ENCODE measurements at regions not wholly inside any gene's neighbourhood (a gene's known extent, or its start where the extent isn't known, plus 50 kb on each side); places are given as distances from the start of the nearest gene placed in this dataset.

DNA sequence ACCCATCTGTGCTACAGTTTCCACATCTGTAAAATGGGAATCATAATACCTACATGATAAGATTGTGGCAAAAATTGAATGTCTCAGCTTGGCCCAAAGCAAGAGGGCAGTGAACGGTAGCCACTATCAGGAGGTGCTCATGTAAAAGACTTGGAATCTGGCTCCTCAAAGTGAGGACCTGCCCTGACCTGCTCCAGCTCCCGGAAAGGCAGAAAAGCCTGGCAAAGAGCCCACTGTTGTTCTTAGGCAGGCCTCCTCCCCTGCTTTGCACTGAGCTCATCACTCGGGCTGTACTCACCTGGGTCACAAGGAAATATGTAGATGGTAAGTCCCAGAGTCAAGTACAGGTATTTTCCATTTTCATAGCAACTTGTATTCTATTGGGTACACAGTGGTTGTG, 250.7 kb upstream of the TBL1XR1 start:
- intact Hi-C loops (cut with micrococcal nuclease; ENCODE audit: unreplicated experiment) (no loop called here), in situ Hi-C loops (cut with HindIII; ENCODE audit: extremely low pct_ligation_motif_present, low pct_unique_long_range_greater_than_20kb) (loop anchor here (25.0 kb wide), 1 partner anchor 936 kb away; no protein-coding TSS in a partner anchor)
- ATAC-seq (no peak), FAIRE-seq (no peak), DNase-seq (ENCODE audit: low spot score) (no peak)
- H4K20me1 ChIP-seq (ENCODE audit: insufficient read depth, low read length) = no peaks in the 10 kb centered on the region
- WGBS (ENCODE audit: low lambda C conversion rate) = 13% methylated on average over 3 of the region's 3 CpGs
- H3K4me1 ChIP-seq (ENCODE audit: insufficient read depth, low read length) = peaks cover 30% of the 10 kb centered on the region
- no peaks in the 10 kb centered on the region for H3K9me3 ChIP-seq (ENCODE audit: low read length)
- no peaks in the 10 kb centered on the region for H3K36me3 ChIP-seq (replicated peaks in 1 of 2; ENCODE audit: control insufficient read depth in 1 of 2, insufficient read depth in 2 of 2, low read length in 2 of 2)
- H2AFZ ChIP-seq (ENCODE audit: low read length) = no peak overlapping the region
- no peak overlapping the region for H3K9ac ChIP-seq (ENCODE audit: insufficient read depth, low read depth, low read length)
- no peaks in the 10 kb centered on the region for H3K27me3 ChIP-seq (ENCODE audit: control insufficient read depth in 1 of 2, insufficient read depth in 2 of 2, low read length in 2 of 2)
- no peak overlapping the region for H3K4me3 ChIP-seq (replicated peaks in 1 of 3; ENCODE audit: insufficient read depth in 1 of 3, low read depth in 2 of 3, low read length in 3 of 3)
- no peaks in the 10 kb centered on the region for H3K79me2 ChIP-seq (ENCODE audit: insufficient read depth, low read length)
- no peak overlapping the region for H3K4me2 ChIP-seq (ENCODE audit: low read depth, low read length)
- no peak overlapping the region for H3K27ac ChIP-seq (ENCODE audit: extremely low read length, insufficient read depth, low read length)
- CTCF ChIA-PET (ENCODE audit: low intra/inter-chr PET ratio, low total read pairs) = no interaction called here
- BruUV-seq (replicated peaks) = no TSS peak
- POLR2A ChIA-PET = no interaction called here
- 0 out of 2 replicates have a peak, but pooled peaks have one; percentile 36 for TF ChIP-seq ZNF629 (CRISPR knock-in tag; conservative IDR thresholded peaks at IDR 0.05)
- TF ChIP-seq, protein P1, sequence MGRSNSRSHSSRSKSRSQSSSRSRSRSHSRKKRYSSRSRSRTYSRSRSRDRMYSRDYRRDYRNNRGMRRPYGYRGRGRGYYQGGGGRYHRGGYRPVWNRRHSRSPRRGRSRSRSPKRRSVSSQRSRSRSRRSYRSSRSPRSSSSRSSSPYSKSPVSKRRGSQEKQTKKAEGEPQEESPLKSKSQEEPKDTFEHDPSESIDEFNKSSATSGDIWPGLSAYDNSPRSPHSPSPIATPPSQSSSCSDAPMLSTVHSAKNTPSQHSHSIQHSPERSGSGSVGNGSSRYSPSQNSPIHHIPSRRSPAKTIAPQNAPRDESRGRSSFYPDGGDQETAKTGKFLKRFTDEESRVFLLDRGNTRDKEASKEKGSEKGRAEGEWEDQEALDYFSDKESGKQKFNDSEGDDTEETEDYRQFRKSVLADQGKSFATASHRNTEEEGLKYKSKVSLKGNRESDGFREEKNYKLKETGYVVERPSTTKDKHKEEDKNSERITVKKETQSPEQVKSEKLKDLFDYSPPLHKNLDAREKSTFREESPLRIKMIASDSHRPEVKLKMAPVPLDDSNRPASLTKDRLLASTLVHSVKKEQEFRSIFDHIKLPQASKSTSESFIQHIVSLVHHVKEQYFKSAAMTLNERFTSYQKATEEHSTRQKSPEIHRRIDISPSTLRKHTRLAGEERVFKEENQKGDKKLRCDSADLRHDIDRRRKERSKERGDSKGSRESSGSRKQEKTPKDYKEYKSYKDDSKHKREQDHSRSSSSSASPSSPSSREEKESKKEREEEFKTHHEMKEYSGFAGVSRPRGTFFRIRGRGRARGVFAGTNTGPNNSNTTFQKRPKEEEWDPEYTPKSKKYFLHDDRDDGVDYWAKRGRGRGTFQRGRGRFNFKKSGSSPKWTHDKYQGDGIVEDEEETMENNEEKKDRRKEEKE (IDR thresholded peaks at IDR 0.05) = no peak

DNA sequence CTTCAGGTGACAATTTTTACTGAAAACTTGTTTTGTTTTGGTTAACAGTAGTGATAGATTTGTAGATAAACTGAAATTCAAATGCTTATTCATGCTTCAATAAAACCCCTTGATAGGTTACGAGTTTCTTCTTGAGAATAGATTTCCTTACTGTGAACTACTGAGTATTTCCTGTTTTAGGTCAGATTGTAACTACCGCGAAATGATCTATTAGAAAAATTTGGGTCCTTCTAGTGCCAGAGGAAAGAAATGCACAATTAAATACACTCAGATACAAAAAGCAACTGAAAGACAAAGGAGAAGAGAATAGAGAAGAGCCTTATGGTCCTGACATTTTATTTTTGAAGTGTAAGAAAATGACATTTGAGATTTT, 251.7 kb upstream of the TBL1XR1 start:
- no peaks in the 10 kb centered on the region for H3K27me3 ChIP-seq (ENCODE audit: control insufficient read depth in 1 of 2, insufficient read depth in 2 of 2, low read length in 2 of 2)
- no peak overlapping the region for H3K27ac ChIP-seq (ENCODE audit: extremely low read length, insufficient read depth, low read length)
- no TSS peak for BruUV-seq (replicated peaks)
- POLR2A ChIA-PET = no interaction called here
- no peak for DNase-seq (ENCODE audit: low spot score)
- in situ Hi-C loops (cut with HindIII; ENCODE audit: extremely low pct_ligation_motif_present, low pct_unique_long_range_greater_than_20kb) = loop anchor here (25.0 kb wide), 1 partner anchor 937 kb away; no protein-coding TSS in a partner anchor
- intact Hi-C loops (cut with micrococcal nuclease; ENCODE audit: unreplicated experiment) = no loop called here
- H2AFZ ChIP-seq (ENCODE audit: low read length) = no peak overlapping the region
- H3K9me3 ChIP-seq (ENCODE audit: low read length) = no peaks in the 10 kb centered on the region
- no peak for ATAC-seq
- no peak overlapping the region for H3K4me2 ChIP-seq (ENCODE audit: low read depth, low read length)
- H3K4me3 ChIP-seq (replicated peaks in 1 of 3; ENCODE audit: insufficient read depth in 1 of 3, low read depth in 2 of 3, low read length in 3 of 3) = no peak overlapping the region
- 84% methylated on average over 3 of the region's 3 CpGs for WGBS (ENCODE audit: low lambda C conversion rate)
- no peaks in the 10 kb centered on the region for H3K79me2 ChIP-seq (ENCODE audit: insufficient read depth, low read length)
- no peaks in the 10 kb centered on the region for H3K36me3 ChIP-seq (replicated peaks in 1 of 2; ENCODE audit: control insufficient read depth in 1 of 2, insufficient read depth in 2 of 2, low read length in 2 of 2)
- FAIRE-seq = no peak
- no peaks in the 10 kb centered on the region for H4K20me1 ChIP-seq (ENCODE audit: insufficient read depth, low read length)
- no peak overlapping the region for H3K9ac ChIP-seq (ENCODE audit: insufficient read depth, low read depth, low read length)
- peaks cover 30% of the 10 kb centered on the region for H3K4me1 ChIP-seq (ENCODE audit: insufficient read depth, low read length)
- CTCF ChIA-PET (ENCODE audit: low intra/inter-chr PET ratio, low total read pairs) = no interaction called here
- TF ChIP-seq ZNF614 (CRISPR knock-in tag; IDR thresholded peaks at IDR 0.05; ENCODE audit: borderline replicate concordance) (no peak), MBD4 (IDR thresholded peaks at IDR 0.05; ENCODE audit: borderline replicate concordance, low read length) (no peak)
- TF ChIP-seq, protein P2, sequence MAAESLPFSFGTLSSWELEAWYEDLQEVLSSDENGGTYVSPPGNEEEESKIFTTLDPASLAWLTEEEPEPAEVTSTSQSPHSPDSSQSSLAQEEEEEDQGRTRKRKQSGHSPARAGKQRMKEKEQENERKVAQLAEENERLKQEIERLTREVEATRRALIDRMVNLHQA (CRISPR knock-in tag; IDR thresholded peaks at IDR 0.05) = no peak
- TF ChIP-seq, protein P3, sequence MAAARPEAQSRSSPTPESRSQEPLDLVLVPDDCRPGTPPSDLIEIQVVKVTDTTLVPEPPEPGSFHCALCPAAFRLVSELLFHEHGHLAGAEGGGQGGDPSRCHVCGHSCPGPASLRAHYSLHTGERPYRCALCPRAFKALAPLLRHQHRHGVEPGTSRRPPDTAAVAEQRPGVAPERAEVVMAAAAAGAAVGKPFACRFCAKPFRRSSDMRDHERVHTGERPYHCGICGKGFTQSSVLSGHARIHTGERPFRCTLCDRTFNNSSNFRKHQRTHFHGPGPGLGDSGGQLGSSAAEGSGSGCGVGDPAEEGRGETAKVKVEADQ (CRISPR knock-in tag; IDR thresholded peaks at IDR 0.05; ENCODE audit: borderline replicate concordance) = no peak
- TF ChIP-seq, protein P4, sequence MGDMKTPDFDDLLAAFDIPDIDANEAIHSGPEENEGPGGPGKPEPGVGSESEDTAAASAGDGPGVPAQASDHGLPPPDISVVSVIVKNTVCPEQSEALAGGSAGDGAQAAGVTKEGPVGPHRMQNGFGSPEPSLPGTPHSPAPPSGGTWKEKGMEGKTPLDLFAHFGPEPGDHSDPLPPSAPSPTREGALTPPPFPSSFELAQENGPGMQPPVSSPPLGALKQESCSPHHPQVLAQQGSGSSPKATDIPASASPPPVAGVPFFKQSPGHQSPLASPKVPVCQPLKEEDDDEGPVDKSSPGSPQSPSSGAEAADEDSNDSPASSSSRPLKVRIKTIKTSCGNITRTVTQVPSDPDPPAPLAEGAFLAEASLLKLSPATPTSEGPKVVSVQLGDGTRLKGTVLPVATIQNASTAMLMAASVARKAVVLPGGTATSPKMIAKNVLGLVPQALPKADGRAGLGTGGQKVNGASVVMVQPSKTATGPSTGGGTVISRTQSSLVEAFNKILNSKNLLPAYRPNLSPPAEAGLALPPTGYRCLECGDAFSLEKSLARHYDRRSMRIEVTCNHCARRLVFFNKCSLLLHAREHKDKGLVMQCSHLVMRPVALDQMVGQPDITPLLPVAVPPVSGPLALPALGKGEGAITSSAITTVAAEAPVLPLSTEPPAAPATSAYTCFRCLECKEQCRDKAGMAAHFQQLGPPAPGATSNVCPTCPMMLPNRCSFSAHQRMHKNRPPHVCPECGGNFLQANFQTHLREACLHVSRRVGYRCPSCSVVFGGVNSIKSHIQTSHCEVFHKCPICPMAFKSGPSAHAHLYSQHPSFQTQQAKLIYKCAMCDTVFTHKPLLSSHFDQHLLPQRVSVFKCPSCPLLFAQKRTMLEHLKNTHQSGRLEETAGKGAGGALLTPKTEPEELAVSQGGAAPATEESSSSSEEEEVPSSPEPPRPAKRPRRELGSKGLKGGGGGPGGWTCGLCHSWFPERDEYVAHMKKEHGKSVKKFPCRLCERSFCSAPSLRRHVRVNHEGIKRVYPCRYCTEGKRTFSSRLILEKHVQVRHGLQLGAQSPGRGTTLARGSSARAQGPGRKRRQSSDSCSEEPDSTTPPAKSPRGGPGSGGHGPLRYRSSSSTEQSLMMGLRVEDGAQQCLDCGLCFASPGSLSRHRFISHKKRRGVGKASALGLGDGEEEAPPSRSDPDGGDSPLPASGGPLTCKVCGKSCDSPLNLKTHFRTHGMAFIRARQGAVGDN (CRISPR knock-in tag; IDR thresholded peaks at IDR 0.05) = no peak
